NCI-H2107 (cell line): ENCODE measurements at regions not wholly inside any gene's neighbourhood (a gene's known extent, or its start where the extent isn't known, plus 50 kb on each side); places are given as distances from the start of the nearest gene placed in this dataset.
"Not testable (repeated sequence)": the region's sequence is repeated elsewhere in the genome, so short reads cannot be mapped to it uniquely, and the experiment has no call there.

Source experiments
- DNase-seq: peaks from one replicate; lab custom pipeline; 2025; lab: John Stamatoyannopoulos, UW

DNA sequence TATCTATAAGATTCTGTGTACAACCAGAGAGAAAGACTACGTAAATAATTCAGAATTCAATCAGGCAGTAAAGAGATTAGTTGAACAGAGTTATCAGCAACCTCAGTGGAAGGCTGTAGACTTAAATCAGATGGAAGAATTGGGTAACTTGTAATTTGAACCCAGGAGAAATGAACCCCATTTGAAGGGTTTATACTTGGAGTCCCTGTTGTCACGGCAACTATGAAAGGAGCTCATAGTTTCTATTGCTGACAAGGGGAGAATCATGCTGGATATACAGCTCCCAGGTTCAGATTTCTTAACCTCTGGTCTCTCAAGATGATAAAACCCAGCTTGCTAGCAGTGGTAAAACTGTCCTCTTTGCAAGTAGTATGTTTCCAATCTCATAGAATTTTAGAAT lies 54.4 kb upstream of the BMP4 start:
- no peak for DNase-seq

DNA sequence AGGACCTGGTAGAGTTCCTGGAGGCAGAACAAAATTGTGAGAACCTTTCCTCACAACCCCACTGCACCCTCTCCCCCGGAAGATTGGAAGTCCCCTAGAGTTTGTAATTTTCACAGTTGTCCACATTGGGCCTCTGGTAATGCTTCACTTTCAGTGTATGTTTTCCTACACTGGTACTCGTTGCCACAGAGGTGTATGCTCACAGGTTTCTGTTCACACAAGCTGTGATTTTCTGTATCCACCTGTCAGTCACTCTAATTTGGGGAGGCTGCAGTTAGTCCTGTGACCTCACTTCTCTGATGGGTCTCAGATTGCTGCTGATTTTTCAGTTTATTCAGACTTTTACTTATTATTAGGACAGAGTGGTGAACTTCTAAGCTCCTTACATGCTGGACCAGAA lies 66.4 kb upstream of the BMP4 start:
- no peak for DNase-seq

DNA sequence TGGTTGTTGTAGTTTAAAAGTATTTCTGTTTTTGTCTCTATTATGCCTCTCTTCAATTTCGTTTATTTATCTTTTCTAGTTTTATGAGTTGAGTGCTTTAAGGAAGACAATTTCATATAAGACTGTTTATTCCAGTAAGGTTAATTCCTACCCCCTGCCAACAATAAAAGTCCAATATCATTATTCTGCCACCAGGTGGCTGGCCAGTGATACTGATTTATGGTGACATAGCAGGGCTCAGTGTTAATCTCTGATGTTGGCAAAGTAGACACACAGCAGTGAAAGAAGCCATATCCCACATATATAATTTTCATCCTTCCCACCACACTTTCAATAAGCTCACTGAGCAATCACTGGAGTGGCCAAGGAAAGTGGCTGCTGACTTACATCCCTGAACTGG lies 69.0 kb upstream of the BMP4 start:
- no peak for DNase-seq

GRCh38 chr14:54026671-54027070 lies 70.0 kb upstream of the BMP4 start:
- no peak for DNase-seq

GRCh38 chr14:54030996-54031395 lies 74.4 kb upstream of the BMP4 start:
- DNase-seq: not testable (repeated sequence)

DNA sequence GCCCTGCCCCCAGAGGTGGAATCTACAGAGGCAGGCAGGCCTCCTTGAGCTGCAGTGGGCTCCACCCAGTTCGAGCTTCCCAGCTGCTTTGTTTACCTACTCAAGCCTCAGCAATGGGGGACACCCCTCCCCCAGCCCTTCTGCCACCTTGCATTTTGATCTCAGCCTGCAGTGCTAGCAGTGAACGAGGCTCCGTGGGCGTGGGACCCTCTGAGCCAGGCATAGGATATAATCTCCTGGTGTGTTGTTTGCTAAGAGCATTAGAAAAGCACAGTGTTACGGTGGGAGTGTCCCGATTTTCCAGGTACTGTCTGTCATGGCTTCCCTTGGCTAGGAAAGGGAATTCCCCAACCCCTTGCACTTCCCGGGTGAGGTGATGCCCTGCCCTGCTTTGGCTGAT lies 76.7 kb upstream of the BMP4 start:
- not testable (repeated sequence) for DNase-seq

GRCh38 chr14:54038724-54039123 lies 82.1 kb upstream of the BMP4 start:
- no peak for DNase-seq

DNA sequence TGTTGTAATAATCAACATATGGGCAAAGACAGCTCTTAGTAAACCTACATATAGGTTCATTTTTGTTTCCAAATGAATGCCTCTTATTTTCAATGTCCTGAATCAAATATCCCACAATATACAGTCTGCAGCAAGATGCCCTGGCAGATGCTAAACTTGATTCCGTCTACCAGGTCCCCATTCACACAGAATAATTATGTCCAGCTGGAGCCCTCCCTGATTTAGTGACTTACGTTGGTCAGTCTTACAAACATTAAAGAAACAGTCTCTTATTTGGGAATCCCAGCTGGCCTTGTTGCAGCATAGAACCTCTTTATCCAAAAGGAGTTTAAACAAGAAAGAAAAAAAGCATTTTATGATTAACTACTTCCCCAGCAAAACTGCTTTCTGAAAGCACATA lies 82.7 kb upstream of the BMP4 start:
- DNase-seq: no peak

DNA sequence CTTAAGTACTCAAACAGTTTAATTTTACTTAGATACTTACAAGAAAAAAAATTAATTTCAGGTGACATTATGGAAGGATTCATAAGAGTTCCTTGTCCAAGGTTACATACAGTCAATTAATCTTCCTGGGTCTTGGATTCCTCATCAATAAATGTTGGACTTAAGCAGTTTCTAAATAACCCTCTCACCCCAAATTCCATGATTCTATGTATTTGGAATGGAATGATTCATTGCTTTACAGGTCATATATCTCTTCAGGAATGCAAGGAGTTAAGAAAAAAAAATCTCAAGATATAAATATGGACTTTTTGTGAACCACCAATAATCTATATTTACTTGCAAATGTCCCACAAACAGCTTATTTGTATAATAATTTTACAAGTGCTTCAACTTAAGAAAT lies 84.2 kb upstream of the BMP4 start:
- no peak for DNase-seq

DNA sequence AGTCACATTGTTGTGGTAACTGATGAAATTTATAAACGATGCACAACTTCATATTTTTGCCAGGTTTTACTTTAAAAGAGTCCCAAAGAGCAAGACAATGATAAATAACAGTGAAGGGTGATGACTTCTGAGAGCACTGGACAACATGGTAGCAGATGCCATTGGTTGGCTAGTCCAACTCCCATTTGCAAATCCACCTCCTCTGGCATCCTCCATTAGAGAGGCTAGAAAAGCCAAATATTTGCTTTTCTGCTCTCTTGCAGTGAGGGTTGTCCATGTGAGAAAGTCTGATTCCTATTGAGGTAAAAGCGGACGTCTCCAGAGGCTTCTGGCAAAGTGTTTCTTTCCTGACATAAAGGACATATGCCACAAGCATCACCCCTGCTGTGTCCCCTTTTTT lies 89.6 kb upstream of the BMP4 start:
- no peak for DNase-seq

DNA sequence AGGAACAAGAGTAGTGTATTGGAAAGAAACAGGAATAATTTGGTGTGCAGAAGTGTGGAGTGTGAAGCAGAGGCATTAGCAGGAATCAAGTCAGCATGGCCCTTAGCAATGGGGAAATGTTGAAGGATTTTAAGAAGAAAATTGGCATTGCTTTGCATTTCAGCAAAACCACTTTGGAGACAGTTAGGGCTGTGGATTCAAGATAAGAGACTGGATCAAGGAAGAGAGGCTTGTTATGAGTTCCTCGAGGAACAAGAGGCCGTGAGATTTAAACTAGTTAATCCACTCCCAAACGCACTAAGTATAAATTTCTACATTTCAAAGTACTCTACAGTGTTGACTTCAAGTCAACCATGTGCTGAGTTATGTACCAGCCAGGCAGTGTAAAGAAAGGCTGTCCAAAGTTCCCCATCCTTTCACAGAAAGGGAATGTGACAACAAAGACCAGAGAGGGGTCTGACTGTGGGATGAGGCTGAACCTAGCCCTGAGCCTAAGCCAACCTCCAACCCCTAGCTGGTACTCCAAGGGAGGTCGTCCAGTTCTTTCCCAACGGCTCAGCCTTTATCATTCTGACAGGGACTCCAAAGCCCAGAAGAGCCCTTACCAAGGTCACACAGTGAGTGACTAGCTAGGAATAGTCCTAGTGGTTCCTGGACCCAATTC lies 91.2 kb upstream of the BMP4 start:
- DNase-seq: no peak

DNA sequence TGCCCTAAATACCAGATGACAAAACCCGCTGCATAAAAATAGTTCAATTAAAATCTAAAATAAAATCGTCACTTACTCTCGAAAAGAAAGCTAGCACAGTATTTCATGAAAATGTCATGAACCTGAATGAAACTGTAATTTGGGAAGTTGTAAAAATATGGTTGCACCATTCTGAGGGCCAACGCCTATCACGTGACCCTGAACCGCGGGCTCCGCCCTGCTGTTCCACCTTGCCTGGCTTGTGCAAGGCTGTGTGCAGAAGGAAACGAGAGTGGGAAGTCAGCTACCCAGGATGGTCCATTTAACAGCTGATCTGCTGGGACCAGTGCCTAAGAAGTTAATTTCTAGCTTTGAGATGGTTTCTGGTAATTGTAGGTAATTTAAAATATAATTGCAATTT lies 91.7 kb upstream of the BMP4 start:
- DNase-seq: no peak

DNA sequence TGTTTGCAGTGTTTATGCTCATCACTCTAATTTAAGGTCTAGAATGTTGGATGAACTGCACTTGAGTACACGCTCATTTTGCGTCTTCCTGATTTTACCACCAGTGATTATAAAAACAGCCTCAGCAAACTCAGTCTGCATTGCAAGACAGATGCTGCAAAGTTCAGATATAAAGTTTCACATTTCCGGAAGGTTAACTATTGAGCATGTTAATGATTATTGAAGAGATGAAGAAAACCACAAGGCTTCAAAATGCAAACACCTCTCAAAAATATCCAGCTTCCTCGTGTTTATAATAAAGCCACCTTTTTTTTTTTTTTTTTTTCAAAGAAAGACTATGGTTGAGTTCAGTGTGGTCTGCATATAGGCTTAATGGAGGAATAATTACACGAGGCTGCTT lies 92.1 kb upstream of the BMP4 start:
- no peak for DNase-seq

DNA sequence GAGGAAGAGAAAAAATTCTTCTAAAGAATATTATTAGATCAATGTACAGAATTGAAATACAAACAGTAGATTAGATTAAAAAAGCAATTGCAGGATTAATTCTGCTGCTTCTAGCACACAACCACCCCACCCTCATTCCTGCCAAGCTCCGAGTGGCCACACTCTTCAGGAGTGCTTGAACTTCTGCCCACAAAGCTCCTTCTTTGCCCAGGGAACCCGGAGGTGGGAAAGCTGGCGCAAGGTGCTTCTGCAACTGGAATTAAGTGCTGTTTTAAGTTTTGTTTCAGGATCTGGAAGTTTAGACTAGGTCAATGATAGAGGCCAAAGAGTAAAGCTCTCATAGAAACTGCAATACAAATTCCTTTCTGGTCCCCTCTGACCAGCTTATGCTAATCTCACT lies 94.1 kb upstream of the BMP4 start:
- DNase-seq: no peak

GRCh38 chr14:54052696-54053385 lies 96.2 kb upstream of the BMP4 start:
- DNase-seq: no peak

GRCh38 chr14:54053386-54053745 lies 96.7 kb upstream of the BMP4 start:
- DNase-seq: no peak

- DNase-seq: no peak
These were observed 101.9 kb upstream of the BMP4 start for GRCh38 chr14:54058505-54058904.

DNA sequence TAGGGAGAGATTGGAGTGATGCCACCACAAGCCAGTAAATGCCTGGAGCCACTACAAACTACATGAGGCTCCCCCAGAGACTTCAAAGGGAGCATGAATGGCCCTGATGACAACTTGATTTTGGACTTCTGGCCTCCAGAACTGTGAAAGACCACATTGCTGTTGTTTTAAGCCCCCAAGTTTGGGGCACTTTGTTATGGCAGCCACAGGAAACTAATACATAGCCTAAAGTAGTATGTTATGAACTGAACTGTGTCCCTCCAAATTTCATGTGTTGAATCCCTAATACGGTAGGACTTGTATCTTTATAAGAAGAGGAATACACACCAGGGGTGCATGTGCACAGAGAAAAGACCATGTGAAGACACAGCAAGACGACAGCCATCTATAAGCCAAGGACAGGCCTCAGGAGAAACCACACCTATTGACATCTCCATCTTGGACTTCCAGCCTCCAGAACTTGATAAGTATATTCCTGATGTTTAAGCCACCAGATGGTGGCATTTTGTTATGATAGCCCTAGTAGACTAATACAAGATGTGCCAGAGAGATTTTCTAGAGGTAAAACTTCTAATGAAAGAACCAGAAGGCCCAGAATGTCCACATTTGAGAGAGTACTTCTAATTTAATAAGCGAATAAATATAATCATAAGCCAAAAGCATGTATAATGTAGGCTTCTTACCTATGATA lies 127.1 kb upstream of the BMP4 start:
- DNase-seq: no peak

DNA sequence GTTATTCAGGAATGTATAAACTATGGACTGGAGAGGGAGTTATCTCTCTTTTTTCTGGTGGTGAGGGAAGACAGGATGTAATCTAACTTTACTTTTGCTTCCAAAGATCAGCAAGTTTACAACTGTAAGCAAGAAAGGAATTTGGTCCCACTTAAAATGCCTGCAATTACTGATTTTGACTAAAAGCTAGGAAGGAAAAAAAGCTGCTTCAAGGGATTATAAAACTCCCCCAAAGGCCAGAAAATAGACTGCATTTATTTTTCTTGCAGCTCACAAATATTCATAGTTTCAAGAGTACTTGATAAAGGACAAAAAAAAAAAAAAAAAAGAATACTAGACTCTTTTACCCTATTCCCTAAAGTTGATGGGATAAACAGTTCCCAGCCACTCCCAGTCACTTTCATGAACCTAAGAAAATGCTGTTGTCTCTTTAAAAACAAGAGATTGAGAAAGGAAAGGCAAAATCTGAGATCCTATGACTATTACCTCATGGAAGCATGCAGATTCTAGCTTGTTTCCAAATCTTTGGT lies 128.7 kb upstream of the BMP4 start:
- DNase-seq: no peak

DNA sequence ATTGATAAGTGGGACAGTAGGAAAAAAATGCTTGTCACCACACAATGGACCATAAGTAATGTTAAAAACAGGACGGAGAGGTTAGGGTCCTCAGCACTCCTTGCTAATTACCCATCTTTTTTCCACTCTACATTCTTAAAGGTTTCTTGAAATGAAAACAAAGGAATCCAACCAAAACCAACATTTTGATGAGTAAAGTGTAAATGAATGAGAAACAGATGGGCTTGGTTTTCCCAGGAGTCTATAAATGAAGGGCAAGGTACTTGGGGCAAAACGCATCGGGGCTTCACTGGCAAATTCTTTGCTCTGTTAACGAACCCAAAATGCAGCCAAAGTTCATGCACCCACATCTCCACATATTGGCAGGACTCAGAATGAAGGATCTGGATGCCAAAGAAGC lies 129.2 kb upstream of the BMP4 start:
- DNase-seq: no peak

DNA sequence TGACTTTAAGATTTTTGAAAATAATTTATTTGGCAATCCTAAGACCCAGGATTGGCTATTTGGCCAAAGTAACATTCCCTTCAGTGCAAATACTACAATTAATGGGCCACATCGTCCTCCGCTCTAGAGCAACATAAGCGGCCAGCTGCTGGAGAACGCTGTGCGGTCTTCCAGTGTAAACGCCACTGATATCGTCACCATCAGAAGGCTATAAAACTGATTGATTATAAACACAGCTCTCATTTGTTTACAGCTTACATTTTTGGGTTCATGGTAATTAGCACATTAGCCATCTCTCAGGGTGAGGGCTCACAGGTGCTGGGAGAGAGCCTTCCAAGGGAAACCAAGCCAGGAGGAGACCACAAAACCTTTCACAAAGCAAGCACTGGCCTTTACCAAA lies 130.1 kb upstream of the BMP4 start:
- no peak for DNase-seq

DNA sequence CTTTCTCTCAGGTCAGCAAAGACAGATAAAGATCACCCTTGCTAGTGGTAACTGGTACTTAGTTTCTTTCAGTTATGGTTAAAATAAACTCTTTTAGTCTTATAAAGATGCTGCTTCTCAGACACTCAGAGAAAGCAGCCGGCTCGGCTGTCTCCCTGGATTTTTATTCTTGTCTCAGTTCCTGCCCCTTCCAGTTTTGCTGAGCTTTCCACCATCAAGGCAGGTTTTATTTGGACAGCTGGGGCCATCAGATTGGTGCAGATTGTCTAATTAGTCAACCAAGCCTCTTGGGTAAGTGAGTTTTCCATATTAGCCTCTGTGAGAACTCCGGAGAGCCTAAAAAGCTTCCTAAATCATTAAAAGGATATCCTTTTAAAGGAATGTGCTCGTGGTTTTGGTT lies 130.8 kb upstream of the BMP4 start:
- DNase-seq: no peak

- no peak for DNase-seq
These were observed 131.6 kb upstream of the BMP4 start for GRCh38 chr14:54088271-54088670.
